TTC549 (cell line): ENCODE measurements at regions not wholly inside any gene's neighbourhood (a gene's known extent, or its start where the extent isn't known, plus 50 kb on each side); places are given as distances from the start of the nearest gene placed in this dataset.

Source experiments
- FAIRE-seq: peaks from 2 replicates; lab custom pipeline; 2012; peaks lifted over from hg19 to GRCh38; lab: Jason Lieb, UNC

GRCh38 chr13:107568181-107568580 lies 647.2 kb downstream of the LIG4 start:
- FAIRE-seq: no peak

GRCh38 chr13:107563099-107563925 lies 652.0 kb downstream of the LIG4 start:
- FAIRE-seq: no peak

- FAIRE-seq: no peak
These were observed 653.1 kb downstream of the LIG4 start for GRCh38 chr13:107562203-107562602.

GRCh38 chr13:107554460-107554859 lies 660.9 kb downstream of the LIG4 start:
- FAIRE-seq: no peak

- no peak for FAIRE-seq
These were observed 661.5 kb downstream of the LIG4 start for GRCh38 chr13:107553838-107554237.

- FAIRE-seq: no peak
These were observed 663.8 kb downstream of the LIG4 start for GRCh38 chr13:107551521-107551920.

GRCh38 chr13:107548338-107548737 lies 667.0 kb downstream of the LIG4 start:
- FAIRE-seq: no peak

GRCh38 chr13:107545946-107546502 lies 669.3 kb downstream of the LIG4 start:
- no peak for FAIRE-seq

- FAIRE-seq: no peak
These were observed 680.8 kb downstream of the LIG4 start for GRCh38 chr13:107534548-107534947.

GRCh38 chr13:107531816-107532215 lies 683.5 kb downstream of the LIG4 start:
- FAIRE-seq: no peak

GRCh38 chr13:107531180-107531579 lies 684.2 kb downstream of the LIG4 start:
- FAIRE-seq: no peak

GRCh38 chr13:107529035-107529434 lies 686.3 kb downstream of the LIG4 start:
- no peak for FAIRE-seq

GRCh38 chr13:107518780-107519179 lies 696.6 kb downstream of the LIG4 start:
- no peak for FAIRE-seq

- no peak for FAIRE-seq
These were observed 697.0 kb downstream of the LIG4 start for GRCh38 chr13:107518292-107518691.

- FAIRE-seq: no peak
These were observed 698.8 kb downstream of the LIG4 start for GRCh38 chr13:107516517-107516916.

GRCh38 chr13:107512551-107512950 lies 702.8 kb downstream of the LIG4 start:
- FAIRE-seq: no peak

- FAIRE-seq: no peak
These were observed 717.7 kb downstream of the LIG4 start for GRCh38 chr13:107497661-107498060.

GRCh38 chr13:107493266-107493665 lies 722.1 kb downstream of the LIG4 start:
- FAIRE-seq: no peak

GRCh38 chr13:107482688-107483087 lies 732.6 kb downstream of the LIG4 start:
- no peak for FAIRE-seq

GRCh38 chr13:107480130-107480529 lies 735.2 kb downstream of the LIG4 start:
- FAIRE-seq: no peak

GRCh38 chr13:107477772-107478379 lies 737.5 kb downstream of the LIG4 start:
- FAIRE-seq: no peak

GRCh38 chr13:107475753-107476453 lies 739.4 kb downstream of the LIG4 start:
- FAIRE-seq: no peak

GRCh38 chr13:107473253-107473652 lies 742.1 kb downstream of the LIG4 start:
- no peak for FAIRE-seq
